PC-9 (cell line): ENCODE measurements at regions not wholly inside any gene's neighbourhood (a gene's known extent, or its start where the extent isn't known, plus 50 kb on each side); places are given as distances from the start of the nearest gene placed in this dataset.

Experiments used
- BruUV-seq: library from RNA; stranded (reverse); fragments of 400-500 nt; replicated peaks from 2 replicates; lab custom pipeline; 2021; lab: Mats Ljungman, UMichigan
- CTCF ChIA-PET: fragments of 300-600 bp; sonication (Branson Sonifier 250); formaldehyde crosslinking; loops from one replicate; lab custom pipeline; 2022; ENCODE audit warnings: antibody characterized with exemption; lab: Charles Lee
- POLR2A ChIA-PET: fragments of 300-600 bp; sonication (Branson Sonifier 250); formaldehyde crosslinking; loops from one replicate; lab custom pipeline; 2022; ENCODE audit warnings: antibody characterized with exemption; ENCODE audit not compliant: unreplicated experiment; lab: Charles Lee
- DNase-seq, 2 experiments: peaks; one replicate each; pipeline versions ENCODE4 v3.0.0 to v3.0.0-alpha.2; 2015 to 2022; ENCODE audit warnings: mixed read lengths in 1 of 2
- H2AFZ ChIP-seq: fragments of 200-600 bp; sonication (generic); 2 replicates; pipeline ENCODE4 v1.8.1; 2017; ENCODE audit warnings: antibody characterized with exemption
- H3F3A ChIP-seq: fragments of 200-600 bp; sonication (generic); 2 replicates; pipeline ENCODE4 v1.8.1; 2017; ENCODE audit warnings: antibody characterized with exemption, mild to moderate bottlenecking, low read depth; ENCODE audit not compliant: insufficient read depth
- H3K27ac ChIP-seq: fragments of 200-600 bp; sonication (generic); 2 replicates; pipeline ENCODE4 v1.6.1; 2016; ENCODE audit warnings: mixed run types
- H3K27me3 ChIP-seq: fragments of 200-600 bp; sonication (generic); 2 replicates; pipeline ENCODE4 v1.6.1; 2016; ENCODE audit warnings: low read depth, mixed run types; ENCODE audit not compliant: insufficient read depth
- H3K36me3 ChIP-seq: fragments of 200-600 bp; sonication (generic); 2 replicates; pipeline ENCODE4 v1.6.1; 2016; ENCODE audit warnings: low read depth, mixed run types
- H3K4me1 ChIP-seq: fragments of 200-600 bp; sonication (generic); replicated peaks from 2 replicates; pipeline ENCODE4 v1.6.1; 2016; ENCODE audit warnings: mixed run types; ENCODE audit not compliant: insufficient read depth
- H3K4me2 ChIP-seq: fragments of 200-600 bp; sonication (generic); 2 replicates; pipeline ENCODE4 v1.6.1; 2017; ENCODE audit warnings: mixed run types
- H3K4me3 ChIP-seq: fragments of 200-600 bp; sonication (generic); 2 replicates; pipeline ENCODE4 v1.6.1; 2016; ENCODE audit warnings: mixed run types
- H3K79me2 ChIP-seq: fragments of 200-600 bp; sonication (generic); 2 replicates; pipeline ENCODE4 v1.6.1; 2017; ENCODE audit warnings: low read depth, mixed run types
- H3K9me2 ChIP-seq: fragments of 200-600 bp; sonication (generic); 2 replicates; pipeline ENCODE4 v1.8.1; 2017; ENCODE audit warnings: mild to moderate bottlenecking; ENCODE audit not compliant: insufficient read depth
- H3K9me3 ChIP-seq: fragments of 200-600 bp; sonication (generic); 2 replicates; pipeline ENCODE4 v1.8.1; 2016; ENCODE audit warnings: low read depth; ENCODE audit not compliant: insufficient read depth
- H4K20me1 ChIP-seq: fragments of 200-600 bp; sonication (generic); 2 replicates; pipeline ENCODE4 v1.8.1; 2017; ENCODE audit not compliant: insufficient read depth
- CTCF ChIP-seq: fragments of 200-600 bp; sonication (generic); conservative IDR thresholded peaks from 2 replicates; pipeline ENCODE4 v1.6.1; 2017; ENCODE audit warnings: mixed run types, antibody characterized with exemption, mild to moderate bottlenecking, moderate library complexity
- EZH2 ChIP-seq: fragments of 200-600 bp; sonication (generic); IDR thresholded peaks from 2 replicates; pipeline ENCODE4 v1.8.0; 2017; ENCODE audit warnings: antibody characterized with exemption, low read depth
- intact Hi-C: fragments of 100-400 bp; cut with micrococcal nuclease; formaldehyde crosslinking; loops from one replicate; pipeline ENCODE4 v1.10.0; 2022; ENCODE audit not compliant: unreplicated experiment

GRCh38 chr9:13383216-13383615 is 103.7 kb upstream of the MPDZ start:
- intact Hi-C loops = no loop called here
- no peaks in the 10 kb centered on the region for H3K27me3 ChIP-seq
- H3K4me2 ChIP-seq = no peak overlapping the region
- H4K20me1 ChIP-seq = no peaks in the 10 kb centered on the region
- no TSS peak for BruUV-seq
- H3K9me3 ChIP-seq = no peaks in the 10 kb centered on the region
- no peaks in the 10 kb centered on the region for H3K36me3 ChIP-seq
- H3K4me3 ChIP-seq = no peak overlapping the region
- no peak for DNase-seq
- H3K4me1 ChIP-seq = no peaks in the 10 kb centered on the region
- POLR2A ChIA-PET = no interaction called here
- H3K9me2 ChIP-seq = no peaks in the 10 kb centered on the region
- no peaks in the 10 kb centered on the region for H3K79me2 ChIP-seq
- no peak for TF ChIP-seq EZH2
- H3K27ac ChIP-seq = no peak overlapping the region
- H2AFZ ChIP-seq = no peak overlapping the region
- H3F3A ChIP-seq = no peaks in the 10 kb centered on the region
- CTCF ChIA-PET = no interaction called here

GRCh38 chr9:13382595-13382994 is 103.1 kb upstream of the MPDZ start:
- no peaks in the 10 kb centered on the region for H3K79me2 ChIP-seq
- H3K9me2 ChIP-seq = no peaks in the 10 kb centered on the region
- H4K20me1 ChIP-seq = no peaks in the 10 kb centered on the region
- H3K4me3 ChIP-seq = no peak overlapping the region
- no peak overlapping the region for H3K27ac ChIP-seq
- no TSS peak for BruUV-seq
- no peak overlapping the region for H3K4me2 ChIP-seq
- intact Hi-C loops = no loop called here
- H3F3A ChIP-seq = no peaks in the 10 kb centered on the region
- H3K27me3 ChIP-seq = no peaks in the 10 kb centered on the region
- DNase-seq = no peak
- ChIA-PET CTCF (no interaction called here), POLR2A (no interaction called here)
- H2AFZ ChIP-seq = no peak overlapping the region
- no peaks in the 10 kb centered on the region for H3K4me1 ChIP-seq
- H3K9me3 ChIP-seq = no peaks in the 10 kb centered on the region
- TF ChIP-seq EZH2 (no peak), CTCF (no peak)
- H3K36me3 ChIP-seq = no peaks in the 10 kb centered on the region

- Histone ChIP-seq H2AFZ (no peak overlapping the region), H3K36me3 (no peaks in the 10 kb centered on the region), H3K27ac (no peak overlapping the region), H4K20me1 (no peaks in the 10 kb centered on the region), H3K4me1 (no peaks in the 10 kb centered on the region), H3K79me2 (no peaks in the 10 kb centered on the region), H3K4me3 (no peak overlapping the region), H3F3A (no peaks in the 10 kb centered on the region), H3K27me3 (no peaks in the 10 kb centered on the region), H3K4me2 (no peak overlapping the region), H3K9me3 (no peaks in the 10 kb centered on the region), H3K9me2 (no peaks in the 10 kb centered on the region)
- DNase-seq = no peak
- TF ChIP-seq CTCF (no peak), EZH2 (no peak)
- ChIA-PET POLR2A (no interaction called here), CTCF (no interaction called here)
- intact Hi-C loops = no loop called here
- no TSS peak for BruUV-seq
Observed at GRCh38 chr9:13380903-13381302, 101.4 kb upstream of the MPDZ start.

- Histone ChIP-seq H3K9me3 (no peaks in the 10 kb centered on the region), H3K27ac (no peak overlapping the region), H3K4me1 (no peaks in the 10 kb centered on the region), H4K20me1 (no peaks in the 10 kb centered on the region), H3F3A (no peaks in the 10 kb centered on the region), H3K9me2 (no peaks in the 10 kb centered on the region), H3K79me2 (no peaks in the 10 kb centered on the region), H3K4me2 (no peak overlapping the region), H3K27me3 (no peaks in the 10 kb centered on the region), H3K36me3 (no peaks in the 10 kb centered on the region), H3K4me3 (no peak overlapping the region), H2AFZ (no peak overlapping the region)
- no TSS peak for BruUV-seq
- TF ChIP-seq CTCF (no peak), EZH2 (no peak)
- ChIA-PET CTCF (no interaction called here), POLR2A (no interaction called here)
- intact Hi-C loops = no loop called here
- DNase-seq = no peak
Observed at GRCh38 chr9:13378154-13378553, 98.7 kb upstream of the MPDZ start.
